Activated CD8-positive, alpha-beta memory T cell treated with anti-CD3 and anti-CD28 coated beads for 48 hours (primary cell): ENCODE measurements at regions not wholly inside any gene's neighbourhood (a gene's known extent, or its start where the extent isn't known, plus 50 kb on each side); places are given as distances from the start of the nearest gene placed in this dataset.
"Not testable (repeated sequence)": the region's sequence is repeated elsewhere in the genome, so short reads cannot be mapped to it uniquely, and the experiment has no call there.

Experiments used
- DNase-seq, 3 experiments: peaks; one replicate each; pipeline ENCODE4 v3.0.0-alpha.2; 2020; ENCODE audit warnings: low read depth in 2 of 3, low spot score in 2 of 3

GRCh38 chr21:34271189-34271851 is 92.5 kb upstream of the KCNE2 start:
- DNase-seq, result no peak

- DNase-seq, result no peak
Observed at GRCh38 chr21:34272321-34272720, 91.5 kb upstream of the KCNE2 start.

GRCh38 chr21:34274001-34274400 is 89.8 kb upstream of the KCNE2 start:
- DNase-seq, result no peak

- DNase-seq, result peak in 1 of 3 experiments; percentile 10
Observed at GRCh38 chr21:34276711-34277425, 86.9 kb upstream of the KCNE2 start.

GRCh38 chr21:34278451-34278850 is 85.4 kb upstream of the KCNE2 start:
- no peak for DNase-seq

- no peak for DNase-seq
Observed at GRCh38 chr21:34279285-34279684, 84.5 kb upstream of the KCNE2 start.

- DNase-seq, result no peak
Observed at GRCh38 chr21:34279883-34280282, 83.9 kb upstream of the KCNE2 start.

GRCh38 chr21:34280389-34280795 is 83.4 kb upstream of the KCNE2 start:
- DNase-seq, result no peak

- DNase-seq, result no peak
Observed at GRCh38 chr21:34280959-34281358, 82.8 kb upstream of the KCNE2 start.

- DNase-seq, result no peak
Observed at GRCh38 chr21:34282223-34282622, 81.6 kb upstream of the KCNE2 start.

- no peak for DNase-seq
Observed at GRCh38 chr21:34284666-34285065, 79.1 kb upstream of the KCNE2 start.

- DNase-seq, result not testable (repeated sequence)
Observed at GRCh38 chr21:34288042-34288441, 75.8 kb upstream of the KCNE2 start.

GRCh38 chr21:34289856-34290255 is 74.0 kb upstream of the KCNE2 start:
- DNase-seq, result no peak

- DNase-seq, result no peak
Observed at GRCh38 chr21:34296878-34297277, 66.9 kb upstream of the KCNE2 start.

GRCh38 chr21:34298534-34299167 is 65.2 kb upstream of the KCNE2 start:
- DNase-seq, result no peak

GRCh38 chr21:34299168-34299539 is 64.7 kb upstream of the KCNE2 start:
- no peak for DNase-seq

- no peak for DNase-seq
Observed at GRCh38 chr21:34302521-34302920, 61.3 kb upstream of the KCNE2 start.

GRCh38 chr21:34305605-34306604 is 57.9 kb upstream of the KCNE2 start:
- no peak for DNase-seq

- DNase-seq, result no peak
Observed at GRCh38 chr21:34307991-34308532, 55.7 kb upstream of the KCNE2 start.

- DNase-seq, result no peak
Observed at GRCh38 chr21:34311561-34312330, 52.1 kb upstream of the KCNE2 start.
